ENCODE measurements at regions not wholly inside any gene's neighbourhood (a gene's known extent, or its start where the extent isn't known, plus 50 kb on each side); places are given as distances from the start of the nearest gene placed in this dataset.
"Not testable (repeated sequence)": the region's sequence is repeated elsewhere in the genome, so short reads cannot be mapped to it uniquely, and the experiment has no call there.

- H3K36me3 ChIP-seq; DNase-seq (ENCODE audit: extremely low spot score); H3K9me3 ChIP-seq; H3K27me3 ChIP-seq; H3K4me3 ChIP-seq; H3K27ac ChIP-seq (replicated peaks in 1 of 4); H3K4me1 ChIP-seq; intact Hi-C loops (cut with DNase I): not testable (repeated sequence)
- WGBS: no CpG with 5 or more reads among the region's 22 CpGs
These were observed 2144.1 kb upstream of the TPTE start for GRCh38 chr21:8377093-8377841.

DNA sequence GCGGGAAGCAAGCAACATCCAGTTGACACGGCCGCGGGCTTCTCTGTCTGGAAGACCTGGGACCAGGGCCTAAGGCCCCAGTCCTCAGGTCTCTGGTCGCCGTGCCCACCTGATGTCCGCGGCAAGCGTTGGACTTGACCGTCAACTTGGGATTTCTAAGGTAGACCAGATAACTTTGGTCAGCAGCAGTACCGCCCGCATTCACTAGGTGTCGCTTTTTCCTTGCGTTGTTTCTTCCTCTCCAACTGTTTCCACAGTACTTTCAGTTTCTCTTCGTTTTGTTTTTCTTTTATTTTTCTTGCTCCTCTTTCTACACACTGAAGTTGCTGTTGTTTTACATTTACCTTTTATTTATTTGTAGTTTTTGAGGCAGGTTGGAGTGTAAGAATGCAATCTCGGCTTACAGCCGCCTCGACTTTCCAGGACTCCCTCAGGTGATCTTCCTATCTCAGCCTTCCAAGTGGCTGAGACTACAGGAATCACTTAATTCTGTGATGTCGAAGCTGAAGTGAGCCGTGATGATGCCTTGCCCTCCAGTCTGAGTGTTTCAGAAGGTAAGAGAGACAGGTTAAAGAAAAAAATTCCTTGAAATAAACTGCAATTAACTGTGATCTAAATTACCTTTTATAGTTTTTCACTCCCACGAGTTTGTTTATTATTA lies 2140.8 kb upstream of the TPTE start:
- WGBS: no CpG with 5 or more reads among the region's 21 CpGs
- H3K4me1 ChIP-seq; H3K9me3 ChIP-seq; H3K36me3 ChIP-seq; H3K27me3 ChIP-seq; DNase-seq (ENCODE audit: extremely low spot score); H3K27ac ChIP-seq (replicated peaks in 1 of 4); intact Hi-C loops (cut with DNase I); H3K4me3 ChIP-seq: not testable (repeated sequence)

DNA sequence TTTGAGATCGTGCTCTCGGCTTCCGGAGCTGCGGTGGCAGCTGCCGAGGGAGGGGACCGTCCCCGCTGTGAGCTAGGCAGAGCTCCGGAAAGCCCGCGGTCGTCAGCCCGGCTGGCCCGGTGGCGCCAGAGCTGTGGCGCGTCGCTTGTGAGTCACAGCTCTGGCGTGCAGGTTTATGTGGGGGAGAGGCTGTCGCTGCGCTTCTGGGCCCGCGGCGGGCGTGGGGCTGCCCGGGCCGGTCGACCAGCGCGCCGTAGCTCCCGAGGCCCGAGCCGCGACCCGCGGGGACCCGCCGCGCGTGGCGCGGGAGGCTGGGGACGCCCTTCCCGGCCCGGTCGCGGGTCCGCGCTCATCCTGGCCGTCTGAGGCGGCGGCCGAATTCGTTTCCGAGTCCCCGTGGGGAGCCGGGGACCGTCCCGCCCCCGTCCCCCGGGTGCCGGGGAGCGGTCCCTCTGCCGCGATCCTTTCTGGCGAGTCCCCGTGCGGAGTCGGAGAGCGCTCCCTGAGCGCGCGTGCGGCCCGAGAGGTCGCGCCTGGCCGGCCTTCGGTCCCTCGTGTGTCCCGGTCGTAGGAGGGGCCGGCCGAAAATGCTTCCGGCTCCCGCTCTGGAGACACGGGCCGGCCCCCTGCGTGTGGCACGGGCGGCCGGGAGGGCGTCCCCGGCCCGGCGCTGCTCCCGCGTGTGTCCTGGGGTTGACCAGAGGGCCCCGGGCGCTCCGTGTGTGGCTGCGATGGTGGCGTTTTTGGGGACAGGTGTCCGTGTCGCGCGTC lies 2133.0 kb upstream of the TPTE start:
- no CpG with 5 or more reads among the region's 107 CpGs for WGBS
- not testable (repeated sequence) for H3K4me1 ChIP-seq

DNA sequence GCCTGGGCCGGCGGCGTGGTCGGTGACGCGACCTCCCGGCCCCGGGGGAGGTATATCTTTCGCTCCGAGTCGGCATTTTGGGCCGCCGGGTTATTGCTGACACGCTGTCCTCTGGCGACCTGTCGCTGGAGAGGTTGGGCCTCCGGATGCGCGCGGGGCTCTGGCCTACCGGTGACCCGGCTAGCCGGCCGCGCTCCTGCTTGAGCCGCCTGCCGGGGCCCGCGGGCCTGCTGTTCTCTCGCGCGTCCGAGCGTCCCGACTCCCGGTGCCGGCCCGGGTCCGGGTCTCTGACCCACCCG lies 2132.5 kb upstream of the TPTE start:
- H3K4me1 ChIP-seq; DNase-seq (ENCODE audit: extremely low spot score): not testable (repeated sequence)
- no CpG with 5 or more reads among the region's 40 CpGs for WGBS

More for the DNA sequence above, 2133.0 kb upstream of the TPTE start:
- H3K27ac ChIP-seq (replicated peaks in 1 of 4); intact Hi-C loops (cut with DNase I); DNase-seq (ENCODE audit: extremely low spot score); H3K36me3 ChIP-seq; H3K27me3 ChIP-seq; H3K4me3 ChIP-seq; H3K9me3 ChIP-seq: not testable (repeated sequence)

DNA sequence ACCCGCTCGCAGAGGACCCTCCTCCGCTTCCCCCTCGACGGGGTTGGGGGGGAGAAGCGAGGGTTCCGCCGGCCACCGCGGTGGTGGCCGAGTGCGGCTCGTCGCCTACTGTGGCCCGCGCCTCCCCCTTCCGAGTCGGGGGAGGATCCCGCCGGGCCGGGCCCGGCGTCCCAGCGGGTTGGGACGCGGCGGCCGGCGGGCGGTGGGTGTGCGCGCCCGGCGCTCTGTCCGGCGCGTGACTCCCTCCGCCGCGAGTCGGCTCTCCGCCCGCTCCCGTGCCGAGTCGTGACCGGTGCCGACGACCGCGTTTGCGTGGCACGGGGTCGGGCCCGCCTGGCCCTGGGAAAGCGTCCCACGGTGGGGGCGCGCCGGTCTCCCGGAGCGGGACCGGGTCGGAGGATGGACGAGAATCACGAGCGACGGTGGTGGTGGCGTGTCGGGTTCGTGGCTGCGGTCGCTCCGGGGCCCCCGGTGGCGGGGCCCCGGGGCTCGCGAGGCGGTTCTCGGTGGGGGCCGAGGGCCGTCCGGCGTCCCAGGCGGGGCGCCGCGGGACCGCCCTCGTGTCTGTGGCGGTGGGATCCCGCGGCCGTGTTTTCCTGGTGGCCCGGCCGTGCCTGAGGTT lies 2130.7 kb upstream of the TPTE start:
- intact Hi-C loops (cut with DNase I); H3K4me1 ChIP-seq; H3K27ac ChIP-seq (replicated peaks in 1 of 4); H3K4me3 ChIP-seq; H3K9me3 ChIP-seq; H3K36me3 ChIP-seq; H3K27me3 ChIP-seq; DNase-seq (ENCODE audit: extremely low spot score): not testable (repeated sequence)
- WGBS: no CpG with 5 or more reads among the region's 97 CpGs

More for the DNA sequence above, 2132.5 kb upstream of the TPTE start:
- H3K27ac ChIP-seq (replicated peaks in 1 of 4); H3K27me3 ChIP-seq; H3K36me3 ChIP-seq; intact Hi-C loops (cut with DNase I); H3K9me3 ChIP-seq; H3K4me3 ChIP-seq: not testable (repeated sequence)

- H3K9me3 ChIP-seq; H3K4me3 ChIP-seq; H3K27ac ChIP-seq (replicated peaks in 1 of 4); H3K27me3 ChIP-seq; intact Hi-C loops (cut with DNase I); H3K4me1 ChIP-seq; DNase-seq (ENCODE audit: extremely low spot score); H3K36me3 ChIP-seq: not testable (repeated sequence)
- WGBS: no CpG with 5 or more reads among the region's 59 CpGs
These were observed 2127.0 kb upstream of the TPTE start for GRCh38 chr21:8394380-8394779.

- H3K27ac ChIP-seq (replicated peaks in 1 of 4); H3K9me3 ChIP-seq; H3K4me3 ChIP-seq; H3K4me1 ChIP-seq; intact Hi-C loops (cut with DNase I); DNase-seq (ENCODE audit: extremely low spot score); H3K36me3 ChIP-seq; H3K27me3 ChIP-seq: not testable (repeated sequence)
- no CpG with 5 or more reads among the region's 71 CpGs for WGBS
These were observed 2125.4 kb upstream of the TPTE start for GRCh38 chr21:8395992-8396391.

- H3K27ac ChIP-seq (replicated peaks in 1 of 4); DNase-seq (ENCODE audit: extremely low spot score); intact Hi-C loops (cut with DNase I); H3K4me1 ChIP-seq; H3K9me3 ChIP-seq; H3K27me3 ChIP-seq; H3K36me3 ChIP-seq; H3K4me3 ChIP-seq: not testable (repeated sequence)
- no CpG with 5 or more reads among the region's 66 CpGs for WGBS
These were observed 2122.4 kb upstream of the TPTE start for GRCh38 chr21:8398870-8399437.

DNA sequence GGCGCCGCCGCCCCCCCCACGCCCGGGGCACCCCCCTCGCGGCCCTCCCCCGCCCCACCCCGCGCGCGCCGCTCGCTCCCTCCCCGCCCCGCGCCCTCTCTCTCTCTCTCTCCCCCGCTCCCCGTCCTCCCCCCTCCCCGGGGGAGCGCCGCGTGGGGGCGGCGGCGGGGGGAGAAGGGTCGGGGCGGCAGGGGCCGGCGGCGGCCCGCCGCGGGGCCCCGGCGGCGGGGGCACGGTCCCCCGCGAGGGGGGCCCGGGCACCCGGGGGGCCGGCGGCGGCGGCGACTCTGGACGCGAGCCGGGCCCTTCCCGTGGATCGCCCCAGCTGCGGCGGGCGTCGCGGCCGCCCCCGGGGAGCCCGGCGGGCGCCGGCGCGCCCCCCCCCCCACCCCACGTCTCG lies 2121.5 kb upstream of the TPTE start:
- DNase-seq (ENCODE audit: extremely low spot score); H3K27ac ChIP-seq (replicated peaks in 1 of 4); H3K4me3 ChIP-seq; H3K9me3 ChIP-seq; intact Hi-C loops (cut with DNase I); H3K4me1 ChIP-seq; H3K27me3 ChIP-seq; H3K36me3 ChIP-seq: not testable (repeated sequence)
- no CpG with 5 or more reads among the region's 67 CpGs for WGBS

DNA sequence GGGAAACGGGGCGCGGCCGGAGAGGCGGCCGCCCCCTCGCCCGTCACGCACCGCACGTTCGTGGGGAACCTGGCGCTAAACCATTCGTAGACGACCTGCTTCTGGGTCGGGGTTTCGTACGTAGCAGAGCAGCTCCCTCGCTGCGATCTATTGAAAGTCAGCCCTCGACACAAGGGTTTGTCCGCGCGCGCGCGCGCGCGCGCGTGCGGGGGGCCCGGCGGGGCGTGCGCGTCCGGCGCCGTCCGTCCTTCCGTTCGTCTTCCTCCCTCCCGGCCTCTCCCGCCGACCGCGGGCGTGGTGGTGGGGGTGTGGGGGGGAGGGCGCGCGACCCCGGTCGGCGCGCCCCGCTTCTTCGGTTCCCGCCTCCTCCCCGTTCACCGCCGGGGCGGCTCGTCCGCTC lies 2119.6 kb upstream of the TPTE start:
- no CpG with 5 or more reads among the region's 66 CpGs for WGBS
- DNase-seq (ENCODE audit: extremely low spot score); intact Hi-C loops (cut with DNase I); H3K9me3 ChIP-seq; H3K4me1 ChIP-seq; H3K4me3 ChIP-seq; H3K27me3 ChIP-seq; H3K27ac ChIP-seq (replicated peaks in 1 of 4); H3K36me3 ChIP-seq: not testable (repeated sequence)

GRCh38 chr21:8406331-8406730 lies 2115.1 kb upstream of the TPTE start:
- H3K36me3 ChIP-seq; H3K9me3 ChIP-seq; H3K27ac ChIP-seq (replicated peaks in 1 of 4); H3K27me3 ChIP-seq; intact Hi-C loops (cut with DNase I); H3K4me3 ChIP-seq; DNase-seq (ENCODE audit: extremely low spot score); H3K4me1 ChIP-seq: not testable (repeated sequence)
- no CpG with 5 or more reads among the region's 15 CpGs for WGBS

GRCh38 chr21:8411139-8411671 lies 2110.2 kb upstream of the TPTE start:
- WGBS: no CpG with 5 or more reads among the region's 4 CpGs
- intact Hi-C loops (cut with DNase I); H3K4me3 ChIP-seq; H3K27ac ChIP-seq (replicated peaks in 1 of 4); DNase-seq (ENCODE audit: extremely low spot score); H3K4me1 ChIP-seq; H3K9me3 ChIP-seq; H3K27me3 ChIP-seq; H3K36me3 ChIP-seq: not testable (repeated sequence)

Data from esophagus muscularis mucosa (tissue), 4 donors.